Neural cell (in vitro differentiated cells): ENCODE measurements at regions not wholly inside any gene's neighbourhood (a gene's known extent, or its start where the extent isn't known, plus 50 kb on each side); places are given as distances from the start of the nearest gene placed in this dataset.

Experiments used
- H2AFZ ChIP-seq: fragments of 200-600, 300-800 bp; sonication (generic), shearing (Covaris generic); 2 replicates; pipeline ENCODE4 v1.6.0; 2014; ENCODE audit warnings: low read depth, mild to moderate bottlenecking, antibody characterized with exemption, low read length, moderate library complexity
- H3F3A ChIP-seq: fragments of 200-600 bp; shearing (Covaris generic); 2 replicates; pipeline ENCODE4 v1.6.1; 2016; ENCODE audit warnings: mild to moderate bottlenecking, moderate library complexity, mixed read lengths, antibody characterized with exemption, low read length; ENCODE audit not compliant: insufficient read depth, poor library complexity, severe bottlenecking
- H3K27ac ChIP-seq: fragments of 200-600, 300-800 bp; sonication (generic), shearing (Covaris generic); 2 replicates; pipeline ENCODE4 v1.5.1; 2014; ENCODE audit warnings: mild to moderate bottlenecking, low read length, moderate library complexity
- H3K27me3 ChIP-seq: fragments of 300-800, 200-600 bp; sonication (generic), shearing (Covaris generic); 2 replicates; pipeline ENCODE4 v1.6.0; 2014; ENCODE audit warnings: mild to moderate bottlenecking, low read depth, low read length, moderate library complexity; ENCODE audit not compliant: insufficient read depth
- H3K36me3 ChIP-seq: fragments of 300-800, 200-600 bp; sonication (generic), shearing (Covaris generic); 2 replicates; pipeline ENCODE4 v1.5.1; 2014; ENCODE audit warnings: mild to moderate bottlenecking, antibody characterized with exemption, low read length, moderate library complexity; ENCODE audit not compliant: insufficient read depth
- H3K4me2 ChIP-seq: fragments of 300-800, 200-600 bp; sonication (generic), shearing (Covaris generic); 2 replicates; pipeline ENCODE4 v1.6.0; 2014; ENCODE audit warnings: mild to moderate bottlenecking, low read length
- H3K4me3 ChIP-seq: fragments of 300-800, 200-600 bp; sonication (generic), shearing (Covaris generic); 2 replicates; pipeline ENCODE4 v1.5.1; 2014; ENCODE audit warnings: mild to moderate bottlenecking, low read length, moderate library complexity
- H3K79me2 ChIP-seq: fragments of 200-600 bp; shearing (Covaris generic); replicated peaks from 2 replicates; pipeline ENCODE4 v1.6.0; 2014; ENCODE audit warnings: mild to moderate bottlenecking, low read length, moderate library complexity; ENCODE audit not compliant: insufficient read depth
- H3K9ac ChIP-seq: fragments of 300-800, 200-600 bp; sonication (generic), shearing (Covaris generic); 2 replicates; pipeline ENCODE4 v1.6.1; 2016; ENCODE audit warnings: mild to moderate bottlenecking, low read length, mixed read lengths
- H3K9me2 ChIP-seq: fragments of 200-600 bp; shearing (Covaris generic); 2 replicates; pipeline ENCODE4 v1.6.1; 2016; ENCODE audit warnings: mild to moderate bottlenecking, low read length, mixed read lengths; ENCODE audit not compliant: insufficient read depth
- H3K9me3 ChIP-seq: fragments of 200-600, 300-800 bp; sonication (generic), shearing (Covaris generic); 2 replicates; pipeline ENCODE4 v1.6.1; 2016; ENCODE audit warnings: mild to moderate bottlenecking, mixed run types, low read length, moderate library complexity, mixed read lengths
- H4K20me1 ChIP-seq: fragments of 200-600 bp; shearing (Covaris generic); 2 replicates; pipeline ENCODE4 v1.6.1; 2016; ENCODE audit warnings: mild to moderate bottlenecking, mixed run types; ENCODE audit not compliant: insufficient read depth
- CTCF ChIP-seq: fragments of 450-650 bp; IDR thresholded peaks from 2 replicates; pipeline ENCODE4 v1.5.1; 2014; ENCODE audit warnings: antibody characterized with exemption, mild to moderate bottlenecking, moderate library complexity; ENCODE audit not compliant: poor library complexity, severe bottlenecking
- EP300 ChIP-seq: fragments of 450-650 bp; conservative IDR thresholded peaks from 2 replicates; pipeline ENCODE4 v1.6.1; 2014; ENCODE audit warnings: antibody characterized with exemption, mild to moderate bottlenecking, moderate library complexity; ENCODE audit not compliant: poor library complexity, severe bottlenecking
- EZH2 ChIP-seq: fragments of 200-600, 300-800 bp; shearing (Covaris generic), sonication (generic); IDR thresholded peaks from 2 replicates; pipeline ENCODE4 v1.6.1; 2014; ENCODE audit warnings: antibody characterized with exemption, low read length, borderline replicate concordance, mild to moderate bottlenecking; ENCODE audit not compliant: insufficient read depth, poor library complexity, severe bottlenecking
- MXI1 ChIP-seq: fragments of 450-650 bp; conservative IDR thresholded peaks from 2 replicates; pipeline ENCODE4 v1.6.1; 2014; ENCODE audit warnings: antibody characterized with exemption, mild to moderate bottlenecking; ENCODE audit not compliant: poor library complexity, severe bottlenecking
- POLR2AphosphoS5 ChIP-seq: IDR thresholded peaks from 2 replicates; pipeline ENCODE4 v1.6.1; 2012
- RAD21 ChIP-seq: fragments of 450-650 bp; conservative IDR thresholded peaks from 2 replicates; pipeline ENCODE4 v1.6.1; 2014; ENCODE audit warnings: antibody characterized with exemption, mild to moderate bottlenecking, moderate library complexity
- REST ChIP-seq: IDR thresholded peaks from 2 replicates; pipeline ENCODE4 v1.6.1; 2012; ENCODE audit warnings: borderline replicate concordance
- SMC3 ChIP-seq: fragments of 450-650 bp; conservative IDR thresholded peaks from 2 replicates; pipeline ENCODE4 v1.6.1; 2014; ENCODE audit warnings: antibody characterized with exemption, mild to moderate bottlenecking, moderate library complexity; ENCODE audit not compliant: poor library complexity
- TAF1 ChIP-seq: IDR thresholded peaks from 2 replicates; pipeline ENCODE4 v1.6.1; 2012; ENCODE audit warnings: low read depth

GRCh38 chr11:122186439-122187080 is 70.5 kb upstream of the BLID start (continued):
- TF ChIP-seq REST = no peak

GRCh38 chr11:122183933-122184332 is 67.9 kb upstream of the BLID start:
- TF ChIP-seq TAF1 (no peak), EZH2 (no peak), MXI1 (no peak), RAD21 (no peak), EP300 (no peak), REST (no peak), CTCF (no peak), POLR2AphosphoS5 (no peak), SMC3 (no peak)
- Histone ChIP-seq H3K9ac (no peak overlapping the region), H3K79me2 (no peaks in the 10 kb centered on the region), H3K27ac (no peak overlapping the region), H3F3A (no peaks in the 10 kb centered on the region), H3K27me3 (no peaks in the 10 kb centered on the region), H3K9me2 (no peaks in the 10 kb centered on the region), H4K20me1 (no peaks in the 10 kb centered on the region), H2AFZ (no peak overlapping the region), H3K36me3 (no peaks in the 10 kb centered on the region), H3K4me3 (no peak overlapping the region), H3K4me2 (no peak overlapping the region), H3K9me3 (no peaks in the 10 kb centered on the region)
